CD4-positive, CD25-positive, alpha-beta regulatory T cell (primary cell): ENCODE measurements at regions not wholly inside any gene's neighbourhood (a gene's known extent, or its start where the extent isn't known, plus 50 kb on each side); places are given as distances from the start of the nearest gene placed in this dataset.
"Not testable (repeated sequence)": the region's sequence is repeated elsewhere in the genome, so short reads cannot be mapped to it uniquely, and the experiment has no call there.

Experiments
- ATAC-seq, 2 donors: fragments of 150-1000 bp; cut with Tn5 transposase; one replicate each; pipeline ENCODE4 v1.10.0; 2021; ENCODE audit warnings: low read depth in 2 of 2, moderate number of reproducible peaks in 2 of 2, moderate library complexity in 1 of 2
- DNase-seq, 3 donors: peaks; one replicate each; pipeline versions ENCODE4 v3.0.0 to v3.0.0-alpha.2; 2012 to 2022; ENCODE audit warnings: mixed read lengths in 1 of 3
- H3K27ac ChIP-seq: one replicate; pipeline ENCODE4 v1.7.0; 2013; ENCODE audit warnings: mild to moderate bottlenecking, low read length; ENCODE audit not compliant: insufficient read depth, poor library complexity, severe bottlenecking
- H3K27me3 ChIP-seq: one replicate; pipeline ENCODE4 v1.7.0; 2013; ENCODE audit warnings: low read length; ENCODE audit not compliant: control insufficient read depth, insufficient read depth
- H3K36me3 ChIP-seq: one replicate; pipeline ENCODE4 v1.7.0; 2013; ENCODE audit warnings: mild to moderate bottlenecking, low read length, moderate library complexity; ENCODE audit not compliant: control insufficient read depth, insufficient read depth
- H3K4me1 ChIP-seq: 2 replicates; pipeline ENCODE4 v1.7.0; 2013; ENCODE audit warnings: mild to moderate bottlenecking, low read length; ENCODE audit not compliant: insufficient read depth, control insufficient read depth, poor library complexity, severe bottlenecking
- H3K4me3 ChIP-seq: one replicate; pipeline ENCODE4 v1.7.0; 2013; ENCODE audit warnings: low read depth, mild to moderate bottlenecking, low read length, moderate library complexity
- H3K9me3 ChIP-seq, 2 experiments: 1 replicate in 1 of 2; 2 replicates in 1 of 2; pipeline ENCODE4 v1.7.0; 2013; ENCODE audit warnings: low read length in 2 of 2, mild to moderate bottlenecking in 1 of 2, moderate library complexity in 1 of 2; ENCODE audit not compliant: control insufficient read depth in 2 of 2
- H3K27ac Mint-ChIP-seq, 3 donors: one replicate each; pipeline ENCODE4 v1.8.0; 2020 to 2022; ENCODE audit warnings: mild to moderate bottlenecking in 3 of 3, mixed read lengths in 3 of 3, moderate library complexity in 2 of 3
- H3K27me3 Mint-ChIP-seq: one replicate; pipeline ENCODE4 v1.8.0; 2022; ENCODE audit warnings: mild to moderate bottlenecking, mixed read lengths
- H3K36me3 Mint-ChIP-seq: one replicate; pipeline ENCODE4 v1.8.0; 2020; ENCODE audit warnings: mixed read lengths
- H3K4me1 Mint-ChIP-seq, 4 donors: one replicate each; pipeline ENCODE4 v1.8.0; 2020 to 2022; ENCODE audit warnings: mixed read lengths in 4 of 4, mild to moderate bottlenecking in 1 of 4
- H3K4me3 Mint-ChIP-seq, 4 donors: one replicate each; pipeline ENCODE4 v1.8.0; 2020 to 2022; ENCODE audit warnings: mild to moderate bottlenecking in 4 of 4, mixed read lengths in 4 of 4, moderate library complexity in 3 of 4
- H3K9me3 Mint-ChIP-seq, 7 donors: one replicate each; pipeline ENCODE4 v1.8.0; 2020 to 2022; ENCODE audit warnings: mixed read lengths in 7 of 7, mild to moderate bottlenecking in 3 of 7, moderate library complexity in 2 of 7

GRCh38 chr12:74039138-74039537 lies 498.5 kb upstream of the ATXN7L3B start:
- H3K27me3 Mint-ChIP-seq, H3K9me3 ChIP-seq, H3K36me3 ChIP-seq, H3K4me1 ChIP-seq, H3K4me1 Mint-ChIP-seq, H3K27ac ChIP-seq, H3K36me3 Mint-ChIP-seq, DNase-seq, H3K27me3 ChIP-seq, ATAC-seq, H3K4me3 ChIP-seq, H3K27ac Mint-ChIP-seq, H3K4me3 Mint-ChIP-seq: not testable (repeated sequence)
- H3K9me3 Mint-ChIP-seq, result peaks cover 4 to 17% (median 8%) of the 10 kb centered on the region in 7 donors

DNA sequence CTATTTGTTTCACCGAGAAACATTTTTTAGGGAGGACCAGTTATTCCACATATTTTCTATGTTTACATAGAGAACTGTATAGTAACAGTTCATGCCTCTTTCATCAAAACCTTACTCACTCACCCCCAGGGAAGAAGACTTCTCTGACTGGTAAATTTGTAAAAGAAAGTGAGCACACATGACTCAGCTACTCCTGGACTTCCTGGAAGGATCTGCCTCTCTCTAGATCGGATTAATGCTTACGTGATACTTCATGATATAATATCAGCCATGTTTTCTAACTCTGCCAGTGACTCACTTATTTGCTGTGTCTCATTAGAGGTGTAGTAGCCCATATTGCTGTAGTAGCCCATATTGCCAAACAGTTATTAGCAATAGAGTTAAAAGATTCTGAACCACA lies 494.3 kb upstream of the ATXN7L3B start:
- no peak overlapping the region for H3K4me3 Mint-ChIP-seq
- no peak for DNase-seq
- ATAC-seq, result no peak
- Histone ChIP-seq H3K36me3 (no peaks in the 10 kb centered on the region), H3K27me3 (no peaks in the 10 kb centered on the region), H3K4me3 (no peak overlapping the region), H3K27ac (no peak overlapping the region), H3K9me3 (peaks cover 0 to 6% of the 10 kb centered on the region in 2 experiments), H3K4me1 (no peaks in the 10 kb centered on the region)
- H3K4me1 Mint-ChIP-seq, result no peaks in the 10 kb centered on the region
- H3K36me3 Mint-ChIP-seq, result no peaks in the 10 kb centered on the region
- H3K27ac Mint-ChIP-seq, result no peak overlapping the region
- no peaks in the 10 kb centered on the region for H3K27me3 Mint-ChIP-seq
- peaks cover 0 to 12% (median 4%) of the 10 kb centered on the region in 7 donors for H3K9me3 Mint-ChIP-seq

- Histone ChIP-seq H3K36me3 (no peaks in the 10 kb centered on the region), H3K4me1 (no peaks in the 10 kb centered on the region), H3K27ac (no peak overlapping the region), H3K27me3 (no peaks in the 10 kb centered on the region), H3K9me3 (no peaks in the 10 kb centered on the region), H3K4me3 (no peak overlapping the region)
- Mint-ChIP-seq H3K36me3 (no peaks in the 10 kb centered on the region), H3K4me1 (no peaks in the 10 kb centered on the region), H3K27ac (no peak overlapping the region), H3K9me3 (peaks cover 0 to 13% (median 2%) of the 10 kb centered on the region in 7 donors), H3K4me3 (no peak overlapping the region), H3K27me3 (no peaks in the 10 kb centered on the region)
- ATAC-seq (no peak), DNase-seq (no peak)
These were observed 488.3 kb upstream of the ATXN7L3B start for GRCh38 chr12:74049348-74049747.

- H3K27ac ChIP-seq, result no peak overlapping the region
- H3K27me3 ChIP-seq, result no peaks in the 10 kb centered on the region
- H3K27ac Mint-ChIP-seq, result no peak overlapping the region
- H3K9me3 ChIP-seq, result no peaks in the 10 kb centered on the region
- H3K4me1 Mint-ChIP-seq, result no peaks in the 10 kb centered on the region
- H3K4me3 Mint-ChIP-seq, result no peak overlapping the region
- no peak overlapping the region for H3K4me3 ChIP-seq
- no peak for ATAC-seq
- H3K36me3 ChIP-seq, result no peaks in the 10 kb centered on the region
- no peaks in the 10 kb centered on the region for H3K27me3 Mint-ChIP-seq
- H3K4me1 ChIP-seq, result no peaks in the 10 kb centered on the region
- no peaks in the 10 kb centered on the region for H3K36me3 Mint-ChIP-seq
- peaks cover 0 to 13% (median 3%) of the 10 kb centered on the region in 7 donors for H3K9me3 Mint-ChIP-seq
- DNase-seq, result no peak
These were observed 485.8 kb upstream of the ATXN7L3B start for GRCh38 chr12:74051848-74052247.

DNA sequence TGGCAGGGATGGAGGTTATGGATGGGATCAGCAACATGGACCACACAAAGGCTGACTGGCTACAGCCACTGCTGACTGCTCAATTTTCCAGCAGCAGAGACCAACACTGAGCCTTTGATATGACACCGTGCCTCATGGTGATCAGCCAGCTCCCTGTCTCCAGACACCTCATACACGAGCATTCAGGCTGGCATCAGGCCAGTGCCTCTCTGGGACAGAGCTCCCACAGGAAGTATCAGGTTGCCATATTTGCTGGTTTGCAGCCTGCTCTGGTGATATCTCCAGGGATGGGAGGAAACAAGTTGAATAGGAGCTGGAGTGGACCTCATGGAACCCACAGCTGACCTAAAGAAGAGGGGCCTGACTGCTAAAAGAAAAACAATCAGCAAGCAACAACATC lies 471.2 kb upstream of the ATXN7L3B start:
- Mint-ChIP-seq H3K27me3 (no peaks in the 10 kb centered on the region), H3K27ac (no peak overlapping the region), H3K4me1 (no peaks in the 10 kb centered on the region), H3K4me3 (no peak overlapping the region), H3K9me3 (peaks cover 6 to 41% (median 17%) of the 10 kb centered on the region in 7 donors), H3K36me3 (no peaks in the 10 kb centered on the region)
- no peaks in the 10 kb centered on the region for H3K4me1 ChIP-seq
- H3K4me3 ChIP-seq, result no peak overlapping the region
- no peaks in the 10 kb centered on the region for H3K36me3 ChIP-seq
- no peak overlapping the region for H3K27ac ChIP-seq
- no peak for ATAC-seq
- no peak for DNase-seq
- peaks cover 0 to 5% of the 10 kb centered on the region in 2 experiments for H3K9me3 ChIP-seq
- H3K27me3 ChIP-seq, result no peaks in the 10 kb centered on the region

GRCh38 chr12:74071182-74071581 lies 466.5 kb upstream of the ATXN7L3B start:
- ATAC-seq, result no peak

GRCh38 chr12:74076918-74077317 lies 460.7 kb upstream of the ATXN7L3B start:
- H3K27ac Mint-ChIP-seq, result no peak overlapping the region
- no peaks in the 10 kb centered on the region for H3K4me1 ChIP-seq
- no peak overlapping the region for H3K4me3 ChIP-seq
- H3K9me3 Mint-ChIP-seq, result peaks cover 1 to 10% (median 4%) of the 10 kb centered on the region in 7 donors
- no peak overlapping the region for H3K4me3 Mint-ChIP-seq
- no peak for DNase-seq
- H3K36me3 Mint-ChIP-seq, result no peaks in the 10 kb centered on the region
- H3K27me3 Mint-ChIP-seq, result no peaks in the 10 kb centered on the region
- H3K27ac ChIP-seq, result no peak overlapping the region
- H3K36me3 ChIP-seq, result no peaks in the 10 kb centered on the region
- no peak for ATAC-seq
- no peaks in the 10 kb centered on the region for H3K4me1 Mint-ChIP-seq
- no peaks in the 10 kb centered on the region for H3K27me3 ChIP-seq
- peaks cover 0 to 3% of the 10 kb centered on the region in 2 experiments for H3K9me3 ChIP-seq

More at GRCh38 chr12:74071182-74071581, 466.5 kb upstream of the ATXN7L3B start:
- no peaks in the 10 kb centered on the region for H3K27me3 ChIP-seq
- H3K4me1 ChIP-seq, result no peaks in the 10 kb centered on the region
- Mint-ChIP-seq H3K36me3 (no peaks in the 10 kb centered on the region), H3K27ac (no peak overlapping the region), H3K4me3 (no peak overlapping the region), H3K27me3 (no peaks in the 10 kb centered on the region), H3K9me3 (peaks cover 11 to 34% (median 13%) of the 10 kb centered on the region in 7 donors), H3K4me1 (no peaks in the 10 kb centered on the region)
- no peak for DNase-seq
- no peaks in the 10 kb centered on the region for H3K36me3 ChIP-seq
- no peak overlapping the region for H3K4me3 ChIP-seq
- H3K9me3 ChIP-seq, result peaks cover 0 to 5% of the 10 kb centered on the region in 2 experiments
- no peak overlapping the region for H3K27ac ChIP-seq

DNA sequence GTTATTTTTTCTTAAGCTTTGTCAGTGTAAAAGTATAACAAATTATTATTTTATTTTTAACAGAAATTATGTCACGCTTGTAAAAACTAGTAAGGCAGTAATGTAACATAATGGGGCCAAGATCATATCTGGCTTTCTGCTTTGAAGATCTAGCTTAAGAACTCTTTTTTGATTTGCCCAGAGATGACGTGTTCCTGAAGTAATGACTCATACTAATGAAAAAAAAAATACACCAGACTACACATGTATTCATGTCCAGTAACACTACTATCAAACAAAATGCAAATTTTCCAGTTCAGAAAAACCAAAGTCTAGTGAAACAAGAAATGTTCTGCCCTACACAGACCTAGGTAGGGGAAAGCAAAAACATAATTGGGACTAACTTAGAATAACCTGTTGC lies 432.2 kb upstream of the ATXN7L3B start:
- H3K4me1 ChIP-seq, result no peaks in the 10 kb centered on the region
- H3K9me3 ChIP-seq, result no peaks in the 10 kb centered on the region
- H3K4me3 ChIP-seq, result no peak overlapping the region
- H3K27ac ChIP-seq, result no peak overlapping the region
- H3K36me3 Mint-ChIP-seq, result no peaks in the 10 kb centered on the region
- no peaks in the 10 kb centered on the region for H3K36me3 ChIP-seq
- H3K27ac Mint-ChIP-seq, result no peak overlapping the region
- H3K27me3 Mint-ChIP-seq, result no peaks in the 10 kb centered on the region
- no peak overlapping the region for H3K4me3 Mint-ChIP-seq
- peaks cover 0 to 4% (median 0%) of the 10 kb centered on the region in 4 donors for H3K4me1 Mint-ChIP-seq
- peaks cover under 1 to 7% (median 6%) of the 10 kb centered on the region in 7 donors for H3K9me3 Mint-ChIP-seq
- ATAC-seq (no peak), DNase-seq (no peak)
- no peaks in the 10 kb centered on the region for H3K27me3 ChIP-seq
